Pancreas (tissue), 10 donors: ENCODE measurements at regions not wholly inside any gene's neighbourhood (a gene's known extent, or its start where the extent isn't known, plus 50 kb on each side); places are given as distances from the start of the nearest gene placed in this dataset.

Source experiments
- ATAC-seq, 4 donors: fragments of 200-7000 bp; cut with Tn5 transposase; one replicate each; pipeline versions ENCODE4 v1.8.0 to v1.9.1; 2020; ENCODE audit warnings: mild to moderate bottlenecking in 4 of 4, moderate library complexity in 4 of 4
- DNase-seq, 6 donors: peaks; one replicate each; pipeline ENCODE4 v3.0.0-alpha.2; 2020
- FAIRE-seq: peaks from 2 replicates; lab custom pipeline; 2012; peaks lifted over from hg19 to GRCh38; lab: Jason Lieb, UNC
- H3K27ac ChIP-seq, 4 donors: fragments of 200-600 bp; sonication (generic); 1 replicate in 3 of 4; 2 replicates in 1 of 4; pipeline versions ENCODE4 v1.5.0 to v1.8.0; 2020
- H3K27me3 ChIP-seq, 4 donors: fragments of 200-600 bp; one replicate each; pipeline ENCODE4 v1.8.0; 2021
- H3K36me3 ChIP-seq, 3 donors: fragments of 200-600 bp; sonication (generic) in 1 of 3; one replicate each; pipeline versions ENCODE4 v1.5.0 to v1.8.0; 2020 to 2021
- H3K4me1 ChIP-seq, 3 donors: fragments of 200-600 bp; one replicate each; pipeline ENCODE4 v1.8.0; 2021
- H3K4me3 ChIP-seq, 4 donors: fragments of 200-600 bp; sonication (generic) in 2 of 4; one replicate each; pipeline versions ENCODE4 v1.5.0 to v1.8.0; 2020 to 2021
- H3K9me3 ChIP-seq, 4 donors: fragments of 200-600 bp; one replicate each; pipeline ENCODE4 v1.8.0; 2021
- CTCF ChIP-seq, 4 donors: fragments of 200-600 bp; sonication (generic) in 3 of 4; IDR thresholded peaks; one replicate each; pipeline versions ENCODE4 v1.5.0 to v1.8.0; 2021; ENCODE audit warnings: antibody characterized with exemption in 4 of 4
- WGBS, 2 donors: extraction: QIAGEN DNeasy Blood & Tissue Kit; methylation state at CpG; one replicate each; pipeline ENCODE4 v1.1.7; 2013; 5-methylcytosine and 5-hydroxymethylcytosine counted together
- intact Hi-C, 3 donors: fragments of 100-400 bp; cut with DNase I; formaldehyde crosslinking; loops; one replicate each; pipeline versions ENCODE4 v1.11.1 to v1.14.2; 2022
- donor health status: healthy with polysubstance abuse.
- donor health status: DM: no; HTN: no; CAD: no; lungs with moderate emphysema.
- donor health status: DM: no; HTN: no; CAD: no.
- donor health status: control.
- donor health status: control.
- donor health status: Bipolar disorder and iron deficiency.
- donor health status: DM: yes; HTN: yes; CAD: no.
- donor health status: DM: no; HTN: no; CAD: no.
- donor health status: DM: no; HTN: no; CAD: no.
- donor health status: DM: yes; HTN: yes; CAD: no.

GRCh38 chr4:64715741-64716140 is 306.5 kb upstream of the TECRL start:
- Histone ChIP-seq H3K27me3 (peaks cover 0 to 1% (median 0%) of the 10 kb centered on the region in 4 donors), H3K9me3 (no peaks in the 10 kb centered on the region), H3K4me1 (no peaks in the 10 kb centered on the region), H3K27ac (no peak overlapping the region), H3K4me3 (no peak overlapping the region), H3K36me3 (no peaks in the 10 kb centered on the region)
- intact Hi-C loops = no loop called here
- ATAC-seq (no peak), FAIRE-seq (no peak), DNase-seq (no peak)
- TF ChIP-seq CTCF (IDR thresholded peaks at IDR 0.05) = no peak

GRCh38 chr4:64713256-64713840 is 304.1 kb upstream of the TECRL start:
- Histone ChIP-seq H3K4me1 (no peaks in the 10 kb centered on the region), H3K9me3 (no peaks in the 10 kb centered on the region), H3K4me3 (no peak overlapping the region), H3K36me3 (no peaks in the 10 kb centered on the region), H3K27ac (no peak overlapping the region), H3K27me3 (peaks cover 0 to 3% (median 0%) of the 10 kb centered on the region in 4 donors)
- FAIRE-seq (peak; percentile 41), ATAC-seq (peak in 2 of 4 donors; percentile 48 to 59), DNase-seq (no peak)
- intact Hi-C loops = no loop called here
- 2 to 10% methylated on average over 2 of the region's 2 CpGs for WGBS, 2 donors
- TF ChIP-seq CTCF (IDR thresholded peaks at IDR 0.05) = peak; percentile 18 to 44 (median 33)

GRCh38 chr4:64712590-64712989 is 303.3 kb upstream of the TECRL start:
- no peaks in the 10 kb centered on the region for H3K9me3 ChIP-seq
- WGBS, 2 donors = 49 to 70% methylated on average over 8 of the region's 8 CpGs
- ATAC-seq (no peak), DNase-seq (no peak), FAIRE-seq (no peak)
- H3K27ac ChIP-seq = no peak overlapping the region
- TF ChIP-seq CTCF (IDR thresholded peaks at IDR 0.05) = no peak
- intact Hi-C loops = no loop called here
- H3K27me3 ChIP-seq = peaks cover 0 to 3% (median 0%) of the 10 kb centered on the region in 4 donors
- H3K36me3 ChIP-seq = no peaks in the 10 kb centered on the region
- no peak overlapping the region for H3K4me3 ChIP-seq
- no peaks in the 10 kb centered on the region for H3K4me1 ChIP-seq

- intact Hi-C loops = no loop called here
- H3K4me3 ChIP-seq = no peak overlapping the region
- no peak for FAIRE-seq
- peaks cover 0 to 3% (median 0%) of the 10 kb centered on the region in 4 donors for H3K27me3 ChIP-seq
- H3K27ac ChIP-seq = no peak overlapping the region
- H3K4me1 ChIP-seq = no peaks in the 10 kb centered on the region
- no peaks in the 10 kb centered on the region for H3K9me3 ChIP-seq
- DNase-seq = no peak
- 79 to 86% methylated on average over 3 of the region's 3 CpGs for WGBS, 2 donors
- no peak for TF ChIP-seq CTCF (IDR thresholded peaks at IDR 0.05)
- no peaks in the 10 kb centered on the region for H3K36me3 ChIP-seq
- no peak for ATAC-seq
Measured at GRCh38 chr4:64705989-64706388, 296.7 kb upstream of the TECRL start.

GRCh38 chr4:64698171-64698570 is 288.9 kb upstream of the TECRL start:
- FAIRE-seq (no peak), ATAC-seq (no peak), DNase-seq (no peak)
- no peak overlapping the region for H3K4me3 ChIP-seq
- no peak overlapping the region for H3K27ac ChIP-seq
- WGBS, 2 donors = 44 to 49% methylated on average over 2 of the region's 2 CpGs
- no peaks in the 10 kb centered on the region for H3K27me3 ChIP-seq
- H3K9me3 ChIP-seq = no peaks in the 10 kb centered on the region
- intact Hi-C loops = no loop called here
- H3K36me3 ChIP-seq = no peaks in the 10 kb centered on the region
- H3K4me1 ChIP-seq = no peaks in the 10 kb centered on the region
- no peak for TF ChIP-seq CTCF (IDR thresholded peaks at IDR 0.05)
